Smooth muscle cell of the brain vasculature (primary cell): ENCODE measurements at regions not wholly inside any gene's neighbourhood (a gene's known extent, or its start where the extent isn't known, plus 50 kb on each side); places are given as distances from the start of the nearest gene placed in this dataset.
A peak's percentile ranks its signal among the peaks of the same experiment; 100 is the strongest.
"Not testable (repeated sequence)": the region's sequence is repeated elsewhere in the genome, so short reads cannot be mapped to it uniquely, and the experiment has no call there.

ENCODE experiments used
- DNase-seq: peaks from one replicate; pipeline ENCODE4 v3.0.0-alpha.2; 2012; ENCODE audit warnings: low read depth, low spot score

GRCh38 chr4:147246096-147246495 lies 234.8 kb upstream of the EDNRA start:
- peak; percentile 57 for DNase-seq

- not testable (repeated sequence) for DNase-seq
These were observed 234.4 kb upstream of the EDNRA start for GRCh38 chr4:147246528-147246927.

GRCh38 chr4:147247579-147247978 lies 233.3 kb upstream of the EDNRA start:
- DNase-seq, result no peak

GRCh38 chr4:147250062-147250461 lies 230.8 kb upstream of the EDNRA start:
- no peak for DNase-seq

GRCh38 chr4:147255268-147255667 lies 225.6 kb upstream of the EDNRA start:
- not testable (repeated sequence) for DNase-seq

GRCh38 chr4:147259271-147259670 lies 221.6 kb upstream of the EDNRA start:
- not testable (repeated sequence) for DNase-seq

- no peak for DNase-seq
These were observed 196.6 kb upstream of the EDNRA start for GRCh38 chr4:147284256-147284835.

GRCh38 chr4:147284935-147285334 lies 196.0 kb upstream of the EDNRA start:
- DNase-seq, result no peak

GRCh38 chr4:147285751-147286150 lies 195.1 kb upstream of the EDNRA start:
- peak; percentile 86 for DNase-seq

GRCh38 chr4:147286846-147287587 lies 193.9 kb upstream of the EDNRA start:
- no peak for DNase-seq

- no peak for DNase-seq
These were observed 193.4 kb upstream of the EDNRA start for GRCh38 chr4:147287588-147287890.

GRCh38 chr4:147288512-147288911 lies 192.4 kb upstream of the EDNRA start:
- no peak for DNase-seq

- no peak for DNase-seq
These were observed 191.7 kb upstream of the EDNRA start for GRCh38 chr4:147289181-147289580.

- not testable (repeated sequence) for DNase-seq
These were observed 188.1 kb upstream of the EDNRA start for GRCh38 chr4:147292604-147293313.

- DNase-seq, result not testable (repeated sequence)
These were observed 187.6 kb upstream of the EDNRA start for GRCh38 chr4:147293314-147293677.

- no peak for DNase-seq
These were observed 181.7 kb upstream of the EDNRA start for GRCh38 chr4:147299205-147299604.

GRCh38 chr4:147303174-147303872 lies 177.6 kb upstream of the EDNRA start:
- DNase-seq, result no peak

GRCh38 chr4:147303873-147304229 lies 177.0 kb upstream of the EDNRA start:
- no peak for DNase-seq

- DNase-seq, result no peak
These were observed 172.8 kb upstream of the EDNRA start for GRCh38 chr4:147307896-147308674.

- DNase-seq, result no peak
These were observed 171.5 kb upstream of the EDNRA start for GRCh38 chr4:147309434-147309833.

- no peak for DNase-seq
These were observed 170.6 kb upstream of the EDNRA start for GRCh38 chr4:147310312-147310711.

- no peak for DNase-seq
These were observed 168.9 kb upstream of the EDNRA start for GRCh38 chr4:147311956-147312355.
